Fibroblast of peridontal ligament (primary cell): ENCODE measurements at regions not wholly inside any gene's neighbourhood (a gene's known extent, or its start where the extent isn't known, plus 50 kb on each side); places are given as distances from the start of the nearest gene placed in this dataset.
"Not testable (repeated sequence)": the region's sequence is repeated elsewhere in the genome, so short reads cannot be mapped to it uniquely, and the experiment has no call there.

Experiments used
- DNase-seq: peaks from one replicate; pipeline ENCODE4 v3.0.0-alpha.2; 2010; ENCODE audit errors: extremely low read depth

DNA sequence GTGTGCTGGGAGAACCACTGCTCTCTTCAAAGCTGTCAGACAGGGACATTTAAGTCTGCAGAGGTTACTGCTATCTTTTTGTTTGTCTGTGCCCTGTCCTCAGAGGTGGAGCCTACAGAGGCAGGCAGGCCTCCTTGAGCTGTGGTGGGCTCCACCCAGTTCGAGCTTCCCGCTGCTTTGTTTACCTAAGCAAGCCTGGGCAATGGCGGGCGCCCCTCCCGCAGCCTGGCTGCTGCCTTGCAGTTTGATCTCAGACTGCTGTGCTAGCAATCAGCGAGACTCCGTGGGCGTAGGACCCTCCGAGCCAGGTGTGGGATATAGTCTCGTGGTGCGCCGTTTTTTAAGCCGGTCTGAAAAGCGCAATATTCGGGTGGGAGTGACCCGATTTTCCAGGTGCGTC lies 164.0 kb downstream of the HRH4 start:
- not testable (repeated sequence) for DNase-seq

DNA sequence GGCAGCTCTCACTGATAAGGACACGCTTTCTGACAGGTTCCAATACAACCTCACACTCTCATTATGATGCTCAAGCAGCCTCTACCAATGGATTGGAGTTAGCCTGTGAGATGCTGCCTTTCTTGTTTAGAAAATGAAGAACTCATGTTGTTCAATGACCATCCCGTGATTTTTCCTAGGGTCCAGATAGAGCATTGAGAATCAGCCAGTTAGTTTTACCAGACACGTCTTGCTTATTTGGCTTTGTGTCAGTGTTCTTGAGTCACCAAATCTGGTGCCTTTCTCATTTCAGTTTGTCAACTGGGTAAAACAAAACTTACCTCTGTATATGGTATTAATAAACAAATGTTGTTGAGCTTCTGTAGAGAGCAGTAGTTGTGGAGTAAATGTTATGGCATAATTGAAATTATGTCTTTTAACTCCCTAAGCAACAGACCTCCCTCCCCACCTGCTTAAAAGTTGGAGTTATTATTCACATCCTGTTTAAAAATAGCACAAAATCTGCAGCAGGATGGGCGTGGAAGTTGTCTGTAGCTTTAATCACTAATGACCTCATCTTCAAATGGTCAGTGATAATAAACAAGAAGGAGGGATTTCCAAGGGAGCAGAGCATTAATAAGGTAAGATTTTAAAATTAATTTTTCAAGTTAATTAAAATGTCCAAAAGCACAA lies 167.3 kb downstream of the HRH4 start:
- DNase-seq: no peak

GRCh38 chr18:24628326-24628725 lies 167.9 kb downstream of the HRH4 start:
- no peak for DNase-seq

- no peak for DNase-seq
These were observed 169.5 kb downstream of the HRH4 start for GRCh38 chr18:24629921-24630320.

DNA sequence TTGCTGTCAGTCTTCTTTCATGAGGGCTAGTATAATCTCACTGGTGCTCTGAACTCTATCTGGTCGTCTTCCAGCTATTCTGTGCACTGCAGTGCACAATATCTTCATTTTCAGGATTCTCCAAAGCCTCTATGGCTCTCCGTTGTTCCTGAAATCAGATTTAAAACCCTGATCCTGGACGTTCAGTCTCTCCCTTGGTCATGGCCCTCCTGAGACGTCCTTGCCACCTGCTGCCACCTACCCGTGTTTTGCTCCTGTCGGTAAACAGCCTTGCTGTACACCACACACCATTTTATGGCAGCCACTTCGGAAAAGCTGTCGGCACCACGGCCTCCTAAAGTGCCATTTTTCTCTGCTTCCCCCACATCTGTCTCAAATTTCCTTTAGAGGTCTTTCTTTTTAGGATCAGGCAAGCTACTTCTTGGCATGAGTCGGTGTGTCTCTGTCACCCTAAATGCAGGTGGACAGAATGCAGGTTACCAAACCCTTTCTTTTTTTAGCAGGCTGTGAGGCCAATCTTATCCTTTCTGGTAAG lies 170.0 kb downstream of the HRH4 start:
- DNase-seq: no peak

GRCh38 chr18:24631243-24632025 lies 171.0 kb downstream of the HRH4 start:
- no peak for DNase-seq

GRCh38 chr18:24632158-24632988 lies 171.9 kb downstream of the HRH4 start:
- DNase-seq: no peak

GRCh38 chr18:24633121-24633520 lies 172.7 kb downstream of the HRH4 start:
- DNase-seq: no peak

- DNase-seq: no peak
These were observed 189.1 kb downstream of the HRH4 start for GRCh38 chr18:24649571-24649970.

GRCh38 chr18:24651434-24651833 lies 191.0 kb downstream of the HRH4 start:
- no peak for DNase-seq

DNA sequence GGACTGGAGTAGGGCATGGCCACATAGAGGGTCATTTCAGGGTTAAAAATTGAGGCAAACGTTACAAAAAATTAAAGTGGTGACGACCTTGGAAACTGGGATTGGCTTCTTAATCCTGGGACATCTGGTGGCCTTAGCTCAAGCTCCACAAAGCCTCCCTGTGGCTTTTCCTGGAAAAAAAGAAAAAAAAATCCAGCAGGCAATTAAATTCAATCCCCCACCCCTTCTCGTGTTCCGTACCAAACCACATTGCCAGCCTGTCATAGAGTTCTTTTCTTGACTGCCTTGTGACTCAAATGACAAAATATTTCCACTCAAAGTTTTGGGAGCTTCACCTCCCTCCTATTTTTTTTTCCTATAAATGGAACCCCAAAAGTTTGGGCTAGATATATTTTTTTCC lies 195.6 kb downstream of the HRH4 start:
- no peak for DNase-seq

GRCh38 chr18:24656551-24657443 lies 196.4 kb downstream of the HRH4 start:
- DNase-seq: no peak

- no peak for DNase-seq
These were observed 197.0 kb downstream of the HRH4 start for GRCh38 chr18:24657444-24657842.

DNA sequence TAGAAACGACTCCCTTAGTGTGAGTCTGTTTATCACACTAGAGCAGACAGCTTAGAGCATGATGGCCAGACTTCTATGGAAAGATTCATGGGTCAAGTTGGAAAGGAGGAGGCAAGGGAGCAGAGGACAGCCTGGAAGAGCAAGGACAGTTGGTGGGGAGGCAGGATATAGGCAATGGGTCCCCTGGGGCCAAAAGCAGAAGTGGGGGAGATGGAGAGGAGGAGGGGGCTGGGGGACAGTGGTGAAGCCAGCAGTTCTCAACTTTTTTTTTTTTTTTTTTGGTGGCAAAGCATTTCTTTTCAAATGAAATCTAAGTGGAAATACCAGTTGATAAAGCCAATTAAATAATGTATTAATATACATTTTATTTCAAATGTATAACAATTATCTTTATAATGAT lies 197.9 kb downstream of the HRH4 start:
- no peak for DNase-seq

- peak; percentile 7 for DNase-seq
These were observed 199.6 kb downstream of the HRH4 start for GRCh38 chr18:24659827-24660720.

DNA sequence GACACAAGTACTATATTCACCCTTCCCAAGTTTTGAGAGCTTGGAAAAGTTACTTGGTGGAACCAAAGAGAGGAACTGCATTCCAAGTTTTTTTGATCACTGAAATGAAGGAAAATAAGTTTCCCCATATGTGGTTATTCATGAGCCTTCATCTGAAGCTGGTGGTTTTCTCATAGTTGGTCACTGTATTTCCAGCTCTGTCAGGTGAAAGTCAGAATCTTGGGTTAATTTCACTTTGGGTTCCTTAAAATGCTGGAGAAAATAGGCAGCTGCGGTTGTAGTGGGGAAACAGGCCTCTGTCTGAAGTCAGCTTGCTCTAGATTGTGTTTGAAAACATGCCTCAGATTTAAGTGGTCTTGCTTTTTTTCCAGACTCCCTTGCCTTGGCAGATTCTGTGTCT lies 200.5 kb downstream of the HRH4 start:
- no peak for DNase-seq

- no peak for DNase-seq
These were observed 202.0 kb downstream of the HRH4 start for GRCh38 chr18:24662412-24662821.

GRCh38 chr18:24663026-24663425 lies 202.6 kb downstream of the HRH4 start:
- no peak for DNase-seq

DNA sequence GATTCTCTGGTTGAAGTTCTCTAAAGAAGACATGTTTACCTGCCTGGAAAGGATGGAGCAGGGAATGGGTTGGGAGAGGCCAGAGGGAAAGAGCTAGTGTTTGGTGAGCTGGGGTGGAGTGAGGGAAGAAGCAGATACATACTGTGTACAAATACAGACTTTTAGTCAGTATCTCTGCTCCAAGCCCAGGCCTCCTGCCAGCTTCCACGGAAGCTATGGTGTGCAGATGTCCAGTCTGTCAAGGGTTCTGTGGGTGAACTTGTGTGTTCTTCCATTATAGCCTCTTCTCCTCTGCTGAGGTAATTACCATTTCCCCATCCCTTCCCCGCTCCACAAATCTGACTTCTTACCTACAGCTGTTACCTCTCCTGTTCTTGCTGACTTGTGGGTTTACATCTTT lies 208.6 kb downstream of the HRH4 start:
- no peak for DNase-seq

GRCh38 chr18:24669502-24669901 lies 209.1 kb downstream of the HRH4 start:
- no peak for DNase-seq
